NCI-H1694 treated with DMSO at 0.1 percent for 48 hours (cell line): ENCODE measurements at regions not wholly inside any gene's neighbourhood (a gene's known extent, or its start where the extent isn't known, plus 50 kb on each side); places are given as distances from the start of the nearest gene placed in this dataset.

Source experiments
- DNase-seq: peaks from one replicate; lab custom pipeline; 2025; lab: John Stamatoyannopoulos, UW

- DNase-seq, result no peak
Measured at GRCh38 chr9:118189615-118190014, 485.4 kb downstream of the TLR4 start.

GRCh38 chr9:118192807-118193206 is 488.6 kb downstream of the TLR4 start:
- DNase-seq, result no peak

GRCh38 chr9:118209343-118209742 is 505.1 kb downstream of the TLR4 start:
- no peak for DNase-seq

GRCh38 chr9:118215549-118215948 is 511.3 kb downstream of the TLR4 start:
- DNase-seq, result no peak

- peak; percentile 48 for DNase-seq
Measured at GRCh38 chr9:118222375-118222774, 518.2 kb downstream of the TLR4 start.

- no peak for DNase-seq
Measured at GRCh38 chr9:118223111-118223510, 518.9 kb downstream of the TLR4 start.

GRCh38 chr9:118230329-118230728 is 526.1 kb downstream of the TLR4 start:
- DNase-seq, result no peak

- no peak for DNase-seq
Measured at GRCh38 chr9:118236625-118237024, 532.4 kb downstream of the TLR4 start.

GRCh38 chr9:118238139-118238538 is 533.9 kb downstream of the TLR4 start:
- DNase-seq, result no peak

GRCh38 chr9:118252027-118252426 is 547.8 kb downstream of the TLR4 start:
- no peak for DNase-seq

GRCh38 chr9:118262191-118262590 is 558.0 kb downstream of the TLR4 start:
- no peak for DNase-seq

- DNase-seq, result no peak
Measured at GRCh38 chr9:118263949-118264348, 559.7 kb downstream of the TLR4 start.

GRCh38 chr9:118268046-118268445 is 563.8 kb downstream of the TLR4 start:
- DNase-seq, result no peak

- no peak for DNase-seq
Measured at GRCh38 chr9:118269623-118270022, 565.4 kb downstream of the TLR4 start.

- DNase-seq, result no peak
Measured at GRCh38 chr9:118271331-118271730, 567.1 kb downstream of the TLR4 start.

- DNase-seq, result no peak
Measured at GRCh38 chr9:118271936-118272335, 567.7 kb downstream of the TLR4 start.

- DNase-seq, result no peak
Measured at GRCh38 chr9:118273048-118273447, 568.8 kb downstream of the TLR4 start.

GRCh38 chr9:118276784-118277183 is 572.6 kb downstream of the TLR4 start:
- no peak for DNase-seq

GRCh38 chr9:118281772-118282171 is 577.6 kb downstream of the TLR4 start:
- DNase-seq, result peak; percentile 90

- no peak for DNase-seq
Measured at GRCh38 chr9:118283488-118283887, 579.3 kb downstream of the TLR4 start.

- no peak for DNase-seq
Measured at GRCh38 chr9:118290116-118290515, 585.9 kb downstream of the TLR4 start.

- DNase-seq, result no peak
Measured at GRCh38 chr9:118295413-118295812, 591.2 kb downstream of the TLR4 start.

GRCh38 chr9:118302721-118303120 is 598.5 kb downstream of the TLR4 start:
- no peak for DNase-seq

- DNase-seq, result no peak
Measured at GRCh38 chr9:118303216-118303615, 599.0 kb downstream of the TLR4 start.

GRCh38 chr9:118305331-118305730 is 601.1 kb downstream of the TLR4 start:
- DNase-seq, result no peak
